HepG2 (cell line): ENCODE measurements at regions not wholly inside any gene's neighbourhood (a gene's known extent, or its start where the extent isn't known, plus 50 kb on each side); places are given as distances from the start of the nearest gene placed in this dataset.

Experiments used
- CTCF ChIP-seq: sonication (generic); formaldehyde crosslinking; IDR thresholded peaks from 2 replicates; pipeline ENCODE4 v1.5.0; 2020; ENCODE audit warnings: mild to moderate bottlenecking, missing genetic modification reagents, moderate library complexity
- GPN1 ChIP-seq: sonication (generic); formaldehyde crosslinking; IDR thresholded peaks from 2 replicates; pipeline ENCODE4 v1.5.1; 2020; ENCODE audit warnings: missing genetic modification reagents, borderline replicate concordance
- HDAC2 ChIP-seq: sonication (generic); formaldehyde crosslinking; IDR thresholded peaks from 2 replicates; pipeline ENCODE4 v1.4.0; 2020; ENCODE audit warnings: missing genetic modification reagents
- JUND ChIP-seq: sonication (generic); formaldehyde crosslinking; IDR thresholded peaks from 2 replicates; pipeline ENCODE4 v1.8.0; 2022; ENCODE audit warnings: mild to moderate bottlenecking, missing genetic modification reagents
- KAT7 ChIP-seq: IDR thresholded peaks from 2 replicates; pipeline ENCODE4 v1.6.1; 2018; ENCODE audit warnings: borderline replicate concordance, missing compliant biosample characterization
- NAIF1 ChIP-seq: sonication (generic); formaldehyde crosslinking; IDR thresholded peaks from 2 replicates; pipeline ENCODE4 v1.5.0; 2020; ENCODE audit warnings: mild to moderate bottlenecking, missing genetic modification reagents, borderline replicate concordance
- NCOA2 ChIP-seq: sonication (generic); formaldehyde crosslinking; IDR thresholded peaks from 2 replicates; pipeline ENCODE4 v1.8.0; 2022; ENCODE audit warnings: inconsistent platforms
- PRDM4 ChIP-seq: sonication (generic); formaldehyde crosslinking; IDR thresholded peaks from 2 replicates; pipeline ENCODE4 v1.9.0; 2021; ENCODE audit warnings: missing genetic modification reagents, borderline replicate concordance
- ZBTB40 ChIP-seq, 2 experiments: fragments of 450-650 bp in 1 of 2; sonication (generic) in 1 of 2; formaldehyde crosslinking in 1 of 2; IDR thresholded peaks; 2 replicates each; pipeline versions ENCODE4 v1.6.1 to v1.8.0; 2016 to 2022; ENCODE audit warnings: antibody characterized with exemption in 1 of 2, mild to moderate bottlenecking in 1 of 2, missing genetic modification reagents in 1 of 2
- ZNF780A ChIP-seq: sonication (generic); formaldehyde crosslinking; IDR thresholded peaks from 2 replicates; pipeline ENCODE4 v1.8.0; 2022; ENCODE audit warnings: mild to moderate bottlenecking, missing genetic modification reagents, moderate library complexity

GRCh38 chr10:47235484-47235883, 64.5 kb upstream of the GDF10 start:
- TF ChIP-seq NCOA2 (CRISPR knock-in tag) (no peak), CTCF (CRISPR knock-in tag) (no peak), PRDM4 (CRISPR knock-in tag) (no peak), NAIF1 (no peak), JUND (no peak), ZNF780A (CRISPR knock-in tag) (no peak), ZBTB40 (IDR thresholded peaks at IDR 0.05) (no peak), ZBTB40 (CRISPR knock-in tag; IDR thresholded peaks at IDR 0.05) (no peak), HDAC2 (CRISPR knock-in tag) (no peak), GPN1 (no peak), KAT7 (no peak)
